ENCODE measurements at regions not wholly inside any gene's neighbourhood (a gene's known extent, or its start where the extent isn't known, plus 50 kb on each side); places are given as distances from the start of the nearest gene placed in this dataset.

DNA sequence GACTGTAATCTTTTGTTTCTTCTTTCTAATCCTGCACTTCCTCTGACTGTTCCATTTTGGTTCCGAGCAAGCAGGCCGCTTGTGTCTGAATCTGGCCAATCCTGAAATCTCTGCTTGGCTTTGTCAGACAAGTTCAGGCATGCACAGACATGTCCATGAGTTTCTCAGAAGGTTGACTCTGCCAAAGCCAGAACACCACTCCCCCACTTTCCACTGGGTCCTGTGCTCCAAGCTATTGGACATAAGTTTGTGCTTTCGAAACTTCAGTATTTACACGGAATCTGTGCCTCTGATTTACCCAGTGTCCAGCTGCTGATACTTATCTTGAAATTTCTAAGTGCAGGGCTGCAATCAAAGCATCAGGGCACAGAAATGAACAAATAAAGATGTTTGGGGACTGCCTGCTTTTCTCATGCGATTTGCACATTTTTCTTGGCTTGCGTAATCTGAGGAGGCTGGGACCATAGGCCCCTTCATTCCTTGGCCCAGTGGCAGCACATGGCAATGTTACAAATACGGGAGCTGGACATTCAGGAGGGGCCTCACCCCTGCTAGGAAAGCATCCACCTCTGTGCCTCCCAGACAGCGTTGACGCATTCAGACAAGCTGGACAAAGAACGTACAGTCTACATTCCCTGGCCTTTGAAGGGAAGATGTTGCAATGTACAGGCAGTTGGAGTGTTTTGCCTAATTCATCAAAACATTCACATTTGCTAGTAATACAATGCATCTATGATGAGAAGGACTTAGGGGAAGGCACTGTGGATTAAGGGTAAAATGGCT, 209.2 kb upstream of the PAPPA start (continued):
- TF ChIP-seq ZBTB49 (CRISPR knock-in tag; IDR thresholded peaks at IDR 0.05; ENCODE audit: borderline replicate concordance) (no peak), ZNF230 (CRISPR knock-in tag; IDR thresholded peaks at IDR 0.05) (peak; percentile 59; the same call in 1 of the 2 replicates), ATF1 (CRISPR knock-in tag; IDR thresholded peaks at IDR 0.05) (peak; percentile 68), KDM4B (CRISPR knock-in tag; IDR thresholded peaks at IDR 0.05) (peak; percentile 71), AKAP8 (CRISPR knock-in tag; IDR thresholded peaks at IDR 0.05) (peak; percentile 32; the same call in 1 of the 2 replicates), ONECUT2 (CRISPR knock-in tag; IDR thresholded peaks at IDR 0.05) (no peak), RFX5 (IDR thresholded peaks at IDR 0.05; ENCODE audit: low read depth, low read length) (no peak), ZNF33B (CRISPR knock-in tag; IDR thresholded peaks at IDR 0.05) (peak; percentile 82; the same call in 1 of the 2 replicates), ZNF3 (CRISPR knock-in tag; IDR thresholded peaks at IDR 0.05) (no peak; the same call in 1 of the 2 replicates), ZNF672 (CRISPR knock-in tag; IDR thresholded peaks at IDR 0.05) (no peak), GLI4 (CRISPR knock-in tag; IDR thresholded peaks at IDR 0.05; ENCODE audit: borderline replicate concordance) (no peak), ZC3H13 (CRISPR knock-in tag; IDR thresholded peaks at IDR 0.05) (peak; percentile 30; the same call in 1 of the 2 replicates), HIVEP1 (CRISPR knock-in tag; IDR thresholded peaks at IDR 0.05) (no peak), PPARG (CRISPR knock-in tag; conservative IDR thresholded peaks at IDR 0.05) (0 out of 2 replicates have a peak, but pooled peaks have one; percentile 31), ISL2 (CRISPR knock-in tag; IDR thresholded peaks at IDR 0.05) (peak; percentile 96), ZNF747 (CRISPR knock-in tag; IDR thresholded peaks at IDR 0.05; ENCODE audit: borderline replicate concordance) (peak; percentile 83; the same call in 1 of the 2 replicates), ZEB1 (IDR thresholded peaks at IDR 0.05; ENCODE audit: insufficient replicate concordance, low read depth) (no peak), ARNTL (CRISPR knock-in tag; IDR thresholded peaks at IDR 0.05) (0 out of 2 replicates have a peak, but pooled peaks have one; percentile 39), GMEB2 (CRISPR knock-in tag; IDR thresholded peaks at IDR 0.05; ENCODE audit: low read depth) (no peak), ZNF619 (CRISPR knock-in tag; IDR thresholded peaks at IDR 0.05) (peak; percentile 68; the same call in 1 of the 2 replicates), SNRNP70 (IDR thresholded peaks at IDR 0.05; ENCODE audit: low read depth, low read length) (no peak), NONO (IDR thresholded peaks at IDR 0.05) (no peak), NONO (CRISPR knock-in tag; conservative IDR thresholded peaks at IDR 0.05) (peak; percentile 72)
- TF ChIP-seq, protein P1, sequence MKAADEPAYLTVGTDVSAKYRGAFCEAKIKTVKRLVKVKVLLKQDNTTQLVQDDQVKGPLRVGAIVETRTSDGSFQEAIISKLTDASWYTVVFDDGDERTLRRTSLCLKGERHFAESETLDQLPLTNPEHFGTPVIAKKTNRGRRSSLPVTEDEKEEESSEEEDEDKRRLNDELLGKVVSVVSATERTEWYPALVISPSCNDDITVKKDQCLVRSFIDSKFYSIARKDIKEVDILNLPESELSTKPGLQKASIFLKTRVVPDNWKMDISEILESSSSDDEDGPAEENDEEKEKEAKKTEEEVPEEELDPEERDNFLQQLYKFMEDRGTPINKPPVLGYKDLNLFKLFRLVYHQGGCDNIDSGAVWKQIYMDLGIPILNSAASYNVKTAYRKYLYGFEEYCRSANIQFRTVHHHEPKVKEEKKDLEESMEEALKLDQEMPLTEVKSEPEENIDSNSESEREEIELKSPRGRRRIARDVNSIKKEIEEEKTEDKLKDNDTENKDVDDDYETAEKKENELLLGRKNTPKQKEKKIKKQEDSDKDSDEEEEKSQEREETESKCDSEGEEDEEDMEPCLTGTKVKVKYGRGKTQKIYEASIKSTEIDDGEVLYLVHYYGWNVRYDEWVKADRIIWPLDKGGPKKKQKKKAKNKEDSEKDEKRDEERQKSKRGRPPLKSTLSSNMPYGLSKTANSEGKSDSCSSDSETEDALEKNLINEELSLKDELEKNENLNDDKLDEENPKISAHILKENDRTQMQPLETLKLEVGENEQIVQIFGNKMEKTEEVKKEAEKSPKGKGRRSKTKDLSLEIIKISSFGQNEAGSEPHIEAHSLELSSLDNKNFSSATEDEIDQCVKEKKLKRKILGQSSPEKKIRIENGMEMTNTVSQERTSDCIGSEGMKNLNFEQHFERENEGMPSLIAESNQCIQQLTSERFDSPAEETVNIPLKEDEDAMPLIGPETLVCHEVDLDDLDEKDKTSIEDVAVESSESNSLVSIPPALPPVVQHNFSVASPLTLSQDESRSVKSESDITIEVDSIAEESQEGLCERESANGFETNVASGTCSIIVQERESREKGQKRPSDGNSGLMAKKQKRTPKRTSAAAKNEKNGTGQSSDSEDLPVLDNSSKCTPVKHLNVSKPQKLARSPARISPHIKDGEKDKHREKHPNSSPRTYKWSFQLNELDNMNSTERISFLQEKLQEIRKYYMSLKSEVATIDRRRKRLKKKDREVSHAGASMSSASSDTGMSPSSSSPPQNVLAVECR (CRISPR knock-in tag; IDR thresholded peaks at IDR 0.05; ENCODE audit: borderline replicate concordance) = peak; percentile 49; the same call in 1 of the 2 replicates
